HG03575 (cell line): ENCODE measurements at regions not wholly inside any gene's neighbourhood (a gene's known extent, or its start where the extent isn't known, plus 50 kb on each side); places are given as distances from the start of the nearest gene placed in this dataset.

Source experiments
- ATAC-seq: cut with Tn5 transposase; IDR thresholded peaks from one replicate; pipeline ENCODE4 v1.9.1; 2021; ENCODE audit not compliant: unreplicated experiment, insufficient number of reproducible peaks, low FRiP score; ENCODE audit errors: extremely low read depth

GRCh38 chr13:84332346-84332745, 450.1 kb upstream of the SLITRK1 start:
- ATAC-seq = no peak

- no peak for ATAC-seq
These were observed 433.3 kb upstream of the SLITRK1 start for GRCh38 chr13:84315527-84315926.

DNA sequence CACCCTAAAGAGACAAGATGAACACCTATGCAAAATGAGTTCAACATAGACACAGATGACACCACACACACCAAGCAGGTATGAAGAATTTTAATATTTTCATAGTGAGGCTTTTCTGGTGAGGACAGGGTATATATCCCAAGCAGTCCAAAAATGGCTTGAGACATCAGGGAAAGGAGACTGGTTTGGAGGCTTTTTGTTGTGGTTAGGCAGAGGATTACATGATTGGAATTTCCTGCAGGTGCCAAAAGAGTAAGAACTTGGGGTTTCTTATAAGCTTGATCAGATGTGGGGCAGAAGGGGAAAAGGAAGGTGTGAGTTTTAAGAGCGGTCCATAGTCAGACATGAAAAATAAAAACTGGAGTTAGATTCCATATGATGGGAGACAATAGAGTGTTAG, 420.8 kb upstream of the SLITRK1 start:
- ATAC-seq = no peak

- ATAC-seq = no peak
These were observed 415.0 kb upstream of the SLITRK1 start for GRCh38 chr13:84297251-84297650.

DNA sequence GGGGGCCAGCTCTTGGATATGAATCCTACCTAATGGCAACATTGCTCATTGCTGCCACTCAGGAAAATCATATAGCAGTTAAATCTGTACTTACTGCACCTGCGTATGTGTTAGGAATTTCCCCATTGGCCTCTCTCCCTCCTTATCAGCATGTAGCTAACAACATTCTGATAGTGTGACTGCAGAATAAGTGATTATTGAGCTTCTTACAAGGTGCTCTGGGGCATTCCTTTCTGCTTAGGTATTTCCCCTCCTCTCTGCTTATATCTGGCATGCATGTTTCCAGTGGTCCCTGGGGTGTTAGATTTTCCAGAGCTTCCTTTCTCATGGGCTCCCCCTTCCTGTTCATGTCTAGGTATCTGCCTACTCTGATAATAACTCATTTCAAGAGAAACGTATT, 414.1 kb upstream of the SLITRK1 start:
- ATAC-seq = no peak

- no peak for ATAC-seq
These were observed 412.3 kb upstream of the SLITRK1 start for GRCh38 chr13:84294576-84294975.

- no peak for ATAC-seq
These were observed 408.1 kb upstream of the SLITRK1 start for GRCh38 chr13:84290386-84290785.

DNA sequence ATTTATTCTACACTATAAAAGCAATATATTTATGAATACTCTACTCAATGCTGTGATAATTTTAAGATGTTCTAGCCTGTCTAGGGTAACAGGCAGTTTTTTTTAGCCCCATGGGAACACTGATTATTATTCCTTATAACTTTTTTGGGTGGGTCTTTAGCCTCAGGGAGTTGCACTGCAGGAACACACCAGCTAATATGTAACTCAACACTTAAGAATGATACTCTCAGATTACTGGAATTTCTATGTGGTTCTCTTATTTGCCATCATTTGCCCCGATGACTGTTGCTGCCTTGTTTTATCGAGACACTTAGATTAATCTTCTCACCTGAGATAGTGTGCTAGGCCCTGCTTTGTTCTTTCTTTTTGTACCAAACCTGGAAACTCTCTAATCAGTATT, 396.9 kb upstream of the SLITRK1 start:
- no peak for ATAC-seq

DNA sequence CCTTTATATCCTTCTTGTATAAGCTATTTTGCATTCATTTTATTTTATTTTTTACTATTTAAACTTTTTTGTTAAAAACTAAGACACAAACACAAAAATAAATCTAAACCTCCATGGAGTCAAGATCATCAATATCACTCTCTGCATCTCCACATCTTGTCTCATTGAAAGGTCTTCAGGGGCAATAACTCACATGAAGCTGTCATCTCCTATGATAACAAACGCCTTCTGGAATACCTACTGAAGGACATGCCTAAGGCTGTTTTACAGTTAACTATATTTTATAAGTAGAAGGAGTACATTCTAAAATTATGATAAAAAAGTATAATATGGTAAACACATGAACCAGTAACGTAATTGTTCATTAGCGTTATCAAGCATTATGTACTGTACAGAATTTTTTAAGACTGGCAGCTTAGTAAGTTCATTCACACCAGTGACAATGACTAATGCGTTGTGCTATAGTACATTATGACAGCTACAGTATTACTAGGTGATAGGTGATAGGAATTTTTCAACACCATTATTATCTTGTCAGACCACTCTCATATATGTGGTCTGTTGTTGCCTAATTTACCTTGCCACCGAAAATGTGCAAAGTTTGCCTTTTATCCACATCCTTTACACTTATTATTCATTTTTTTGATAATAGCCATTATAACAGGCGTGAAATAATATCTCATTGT, 390.7 kb upstream of the SLITRK1 start:
- no peak for ATAC-seq

- ATAC-seq = no peak
These were observed 383.0 kb upstream of the SLITRK1 start for GRCh38 chr13:84265257-84265764.

GRCh38 chr13:84263354-84264069, 381.2 kb upstream of the SLITRK1 start:
- no peak for ATAC-seq

GRCh38 chr13:84255226-84255797, 373.0 kb upstream of the SLITRK1 start:
- ATAC-seq = no peak

DNA sequence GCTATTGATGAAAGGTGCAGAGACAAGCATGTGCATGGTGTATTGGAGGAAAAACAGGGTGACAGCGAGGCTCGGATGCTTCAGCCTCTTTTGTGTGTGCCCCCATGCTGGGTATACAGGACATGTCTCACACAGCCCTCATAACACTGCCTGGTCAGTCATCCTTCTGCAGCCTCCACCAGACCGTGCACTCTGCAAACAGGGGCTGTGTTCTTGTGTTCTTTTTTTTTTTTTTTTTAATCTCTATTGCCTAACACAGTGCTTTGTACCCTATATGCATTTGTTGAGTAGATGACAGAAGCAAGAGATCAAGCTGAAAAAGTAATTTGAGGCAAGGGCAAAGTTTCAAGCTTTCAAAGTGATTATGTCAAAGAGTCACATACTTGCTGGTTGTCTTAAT, 367.2 kb upstream of the SLITRK1 start:
- ATAC-seq = no peak

GRCh38 chr13:84243340-84243739, 361.1 kb upstream of the SLITRK1 start:
- no peak for ATAC-seq

DNA sequence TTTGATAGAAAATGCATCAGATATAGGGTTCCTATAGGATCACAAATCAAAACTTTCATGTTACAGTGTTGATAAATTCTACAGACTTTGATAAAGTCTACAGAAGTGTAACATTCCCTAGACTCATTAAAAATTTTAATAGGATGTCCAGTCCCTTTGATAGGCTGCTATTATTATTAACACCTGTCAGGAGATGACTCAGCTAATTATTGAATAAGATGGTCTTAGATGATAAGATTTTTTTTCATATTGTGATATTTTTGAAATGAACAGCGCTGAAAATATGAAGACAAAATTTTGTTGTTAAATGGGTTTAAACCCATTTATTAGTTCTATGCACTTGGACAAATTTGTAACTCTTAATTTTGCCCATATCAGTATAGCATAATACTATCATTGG, 356.8 kb upstream of the SLITRK1 start:
- ATAC-seq = no peak

DNA sequence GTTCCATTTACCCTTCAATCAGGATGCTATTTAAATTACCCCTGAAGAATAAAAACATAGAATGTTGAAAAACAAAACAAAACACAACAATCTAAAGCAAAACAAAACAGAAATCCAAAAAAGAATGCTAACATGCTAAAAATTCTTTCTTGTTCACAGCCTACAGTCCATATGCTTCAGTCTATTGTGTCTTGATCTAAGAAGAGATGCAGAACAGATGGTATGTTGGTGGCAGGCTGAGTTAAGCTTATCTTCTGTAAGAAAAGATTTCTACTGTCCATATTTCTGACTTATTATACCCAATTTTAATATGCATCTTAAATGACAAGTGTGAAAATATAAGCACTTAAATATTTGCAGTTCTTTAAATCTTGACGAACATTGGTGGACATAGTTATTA, 356.1 kb upstream of the SLITRK1 start:
- no peak for ATAC-seq

- no peak for ATAC-seq
These were observed 354.9 kb upstream of the SLITRK1 start for GRCh38 chr13:84237143-84237542.

DNA sequence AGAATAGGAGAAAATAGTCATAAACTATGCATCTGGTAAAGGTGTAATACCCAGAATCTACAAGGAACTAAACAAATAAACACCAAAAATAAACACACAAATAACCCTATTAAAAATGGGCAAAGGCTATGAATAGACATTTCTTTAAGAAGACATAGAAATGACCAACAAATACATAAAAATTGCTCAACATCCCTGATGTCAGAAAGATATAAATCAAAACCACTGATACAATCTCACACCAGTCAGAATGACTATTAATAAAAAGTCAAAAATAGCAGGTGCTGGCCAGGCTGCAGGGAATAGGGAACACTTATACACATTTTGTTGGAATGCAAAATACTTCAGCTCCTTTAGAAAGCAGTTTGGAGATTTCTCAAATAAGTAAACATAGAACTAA, 352.1 kb upstream of the SLITRK1 start:
- ATAC-seq = no peak

DNA sequence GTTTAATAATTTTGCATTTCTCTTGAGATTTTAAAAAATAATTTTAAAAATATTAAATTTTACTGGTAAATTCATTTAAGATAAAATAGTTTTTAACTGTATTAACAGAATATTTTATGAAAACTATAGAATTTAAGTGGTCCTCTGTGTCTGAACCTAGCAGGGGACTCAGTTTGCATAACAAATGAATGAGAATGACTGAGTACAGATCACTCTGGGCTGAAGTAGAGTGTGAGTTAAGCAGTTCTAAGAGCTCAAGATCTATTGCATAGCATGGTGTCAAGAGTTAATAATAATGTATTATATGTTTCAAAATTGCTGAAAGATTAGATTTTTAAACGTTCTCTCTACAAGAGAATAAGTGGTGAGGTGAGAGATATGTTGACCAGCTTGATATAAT, 348.3 kb upstream of the SLITRK1 start:
- no peak for ATAC-seq

DNA sequence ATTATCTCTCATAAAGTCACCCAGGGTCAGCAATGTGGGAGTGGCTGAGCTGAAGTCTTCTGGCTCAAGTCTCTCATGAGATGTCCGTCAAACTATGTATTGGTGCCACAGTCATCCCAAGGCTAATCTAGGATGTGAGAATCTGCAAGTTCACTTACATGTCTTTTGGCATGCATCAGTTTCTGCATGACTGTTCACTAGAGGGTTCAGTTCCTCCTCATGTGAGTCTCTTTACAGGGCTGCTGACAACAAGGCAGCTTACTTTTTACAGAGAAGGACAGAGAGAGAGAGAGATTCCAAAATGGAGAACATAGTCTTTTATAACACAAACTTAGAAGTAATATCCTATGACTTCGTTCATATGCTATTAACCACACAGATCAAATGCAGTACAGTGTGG, 328.8 kb upstream of the SLITRK1 start:
- ATAC-seq = no peak
